Muscle of arm (tissue), 1 donor: ENCODE measurements at regions not wholly inside any gene's neighbourhood (a gene's known extent, or its start where the extent isn't known, plus 50 kb on each side); places are given as distances from the start of the nearest gene placed in this dataset.
"Not testable (repeated sequence)": the region's sequence is repeated elsewhere in the genome, so short reads cannot be mapped to it uniquely, and the experiment has no call there.

Source experiments
- DNase-seq: peaks from one replicate; pipeline ENCODE4 v3.0.0-alpha.2; 2013

- not testable (repeated sequence) for DNase-seq
These were observed 59.2 kb upstream of the CCDC180 start for GRCh38 chr9:97248252-97248651.

- no peak for DNase-seq
These were observed 63.9 kb upstream of the CCDC180 start for GRCh38 chr9:97243606-97244005.

- not testable (repeated sequence) for DNase-seq
These were observed 66.0 kb upstream of the CCDC180 start for GRCh38 chr9:97241430-97241829.

GRCh38 chr9:97237951-97238889 lies 69.2 kb upstream of the CCDC180 start:
- peak; percentile 84 for DNase-seq

GRCh38 chr9:97237311-97237786 lies 70.1 kb upstream of the CCDC180 start:
- DNase-seq, result no peak

- DNase-seq, result not testable (repeated sequence)
These were observed 74.5 kb upstream of the CCDC180 start for GRCh38 chr9:97233009-97233400.

GRCh38 chr9:97232060-97233008 lies 75.1 kb upstream of the CCDC180 start:
- DNase-seq, result not testable (repeated sequence)

- not testable (repeated sequence) for DNase-seq
These were observed 85.1 kb upstream of the CCDC180 start for GRCh38 chr9:97222393-97222792.

- peak; percentile 77 for DNase-seq
These were observed 85.7 kb upstream of the CCDC180 start for GRCh38 chr9:97221478-97222355.

- DNase-seq, result no peak
These were observed 86.5 kb upstream of the CCDC180 start for GRCh38 chr9:97220894-97221477.

- not testable (repeated sequence) for DNase-seq
These were observed 87.1 kb upstream of the CCDC180 start for GRCh38 chr9:97220396-97220795.

- not testable (repeated sequence) for DNase-seq
These were observed 87.9 kb upstream of the CCDC180 start for GRCh38 chr9:97219443-97220140.

GRCh38 chr9:97215127-97215526 lies 92.3 kb upstream of the CCDC180 start:
- not testable (repeated sequence) for DNase-seq

GRCh38 chr9:97214556-97214955 lies 92.9 kb upstream of the CCDC180 start:
- not testable (repeated sequence) for DNase-seq

GRCh38 chr9:97199683-97200082 lies 107.8 kb upstream of the CCDC180 start:
- DNase-seq, result not testable (repeated sequence)

GRCh38 chr9:97193767-97194166 lies 113.7 kb upstream of the CCDC180 start:
- DNase-seq, result not testable (repeated sequence)

- DNase-seq, result no peak
These were observed 118.9 kb upstream of the CCDC180 start for GRCh38 chr9:97188545-97188944.

GRCh38 chr9:97187706-97188105 lies 119.8 kb upstream of the CCDC180 start:
- DNase-seq, result not testable (repeated sequence)

- DNase-seq, result no peak
These were observed 121.0 kb upstream of the CCDC180 start for GRCh38 chr9:97186493-97186892.

- not testable (repeated sequence) for DNase-seq
These were observed 124.9 kb upstream of the CCDC180 start for GRCh38 chr9:97182532-97182931.
